ENCODE measurements at regions not wholly inside any gene's neighbourhood (a gene's known extent, or its start where the extent isn't known, plus 50 kb on each side); places are given as distances from the start of the nearest gene placed in this dataset.
"Not testable (repeated sequence)": the region's sequence is repeated elsewhere in the genome, so short reads cannot be mapped to it uniquely, and the experiment has no call there.

DNA sequence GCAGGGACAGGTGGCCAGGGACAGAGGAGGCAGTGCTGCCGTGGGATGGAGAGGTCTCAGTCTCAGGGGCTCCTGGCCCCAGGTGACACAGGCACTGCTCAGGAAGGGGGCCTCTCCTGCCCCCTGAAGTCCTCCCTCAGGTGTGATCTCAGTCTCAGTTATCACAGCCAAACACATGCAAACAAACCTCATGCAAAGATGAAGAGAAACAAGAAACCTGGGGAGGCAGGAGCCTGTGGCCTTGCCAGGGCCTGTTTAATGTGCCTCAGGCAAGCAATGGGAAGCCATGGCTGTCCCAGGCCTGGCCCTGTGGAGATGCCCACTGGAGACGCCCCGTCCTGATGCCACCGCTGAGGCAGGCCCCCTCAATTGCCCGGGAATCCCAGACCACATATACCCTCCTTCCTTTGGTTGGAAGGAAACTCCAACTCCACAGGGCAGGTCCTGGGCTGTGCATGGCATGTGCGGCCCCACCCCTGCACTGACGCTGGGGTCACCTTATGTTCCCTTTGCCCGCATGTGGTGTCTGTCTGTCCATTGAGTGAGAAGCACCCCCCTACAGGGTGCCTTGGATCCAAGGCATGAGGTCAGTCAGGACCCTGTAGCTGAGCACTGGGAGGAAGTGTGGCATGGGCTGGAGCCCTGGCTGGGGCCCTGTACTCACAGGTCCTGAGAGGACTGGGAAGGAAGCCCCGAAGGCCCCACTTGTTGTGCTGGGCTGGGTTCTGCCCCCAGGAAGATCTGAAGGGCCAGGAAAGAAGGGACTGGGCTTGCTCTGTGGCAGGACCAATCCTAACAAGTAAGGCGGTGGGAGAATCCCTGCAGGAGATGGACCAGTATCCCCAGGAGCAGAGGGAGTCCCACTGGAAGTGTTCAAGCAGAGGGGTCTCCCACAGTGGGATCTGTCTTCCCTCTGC, 68.8 kb upstream of the RAB6C start:
- DNase-seq (ENCODE audit: low spot score): no peak

DNA sequence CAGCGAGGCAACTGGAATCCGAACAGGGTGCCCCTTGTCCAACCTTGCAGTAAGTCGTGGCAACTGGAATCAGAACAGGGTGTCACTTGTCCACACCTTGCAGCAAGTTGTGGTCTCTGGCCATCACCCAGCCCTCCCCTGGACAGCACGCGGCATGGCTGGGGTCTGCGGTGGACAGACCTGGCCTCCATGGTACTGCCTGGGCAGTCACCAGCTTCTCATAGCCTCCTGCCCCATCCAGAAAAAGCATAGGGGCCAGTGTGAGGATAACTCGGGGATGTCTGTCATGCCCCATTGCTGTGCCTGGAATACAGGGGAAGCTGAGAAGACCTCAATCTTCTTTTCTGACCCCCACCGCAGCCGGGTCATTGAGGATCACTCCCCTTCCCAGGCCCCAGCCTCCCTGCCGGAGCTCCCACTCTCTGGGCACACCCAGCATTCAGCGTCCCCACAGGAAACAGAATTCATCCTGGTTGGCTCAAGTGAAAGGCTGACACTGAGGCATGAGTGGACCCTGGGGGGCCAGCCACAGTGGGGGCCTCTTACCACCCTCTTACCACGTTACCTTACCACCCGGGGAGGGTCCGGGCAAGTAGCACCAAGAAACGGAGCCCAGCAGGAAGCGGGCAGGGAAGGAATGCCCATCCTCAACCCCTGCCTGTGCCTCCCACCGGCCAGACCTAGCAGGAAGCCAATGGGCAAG, 68.0 kb upstream of the RAB6C start:
- no peak for DNase-seq (ENCODE audit: low spot score)

DNA sequence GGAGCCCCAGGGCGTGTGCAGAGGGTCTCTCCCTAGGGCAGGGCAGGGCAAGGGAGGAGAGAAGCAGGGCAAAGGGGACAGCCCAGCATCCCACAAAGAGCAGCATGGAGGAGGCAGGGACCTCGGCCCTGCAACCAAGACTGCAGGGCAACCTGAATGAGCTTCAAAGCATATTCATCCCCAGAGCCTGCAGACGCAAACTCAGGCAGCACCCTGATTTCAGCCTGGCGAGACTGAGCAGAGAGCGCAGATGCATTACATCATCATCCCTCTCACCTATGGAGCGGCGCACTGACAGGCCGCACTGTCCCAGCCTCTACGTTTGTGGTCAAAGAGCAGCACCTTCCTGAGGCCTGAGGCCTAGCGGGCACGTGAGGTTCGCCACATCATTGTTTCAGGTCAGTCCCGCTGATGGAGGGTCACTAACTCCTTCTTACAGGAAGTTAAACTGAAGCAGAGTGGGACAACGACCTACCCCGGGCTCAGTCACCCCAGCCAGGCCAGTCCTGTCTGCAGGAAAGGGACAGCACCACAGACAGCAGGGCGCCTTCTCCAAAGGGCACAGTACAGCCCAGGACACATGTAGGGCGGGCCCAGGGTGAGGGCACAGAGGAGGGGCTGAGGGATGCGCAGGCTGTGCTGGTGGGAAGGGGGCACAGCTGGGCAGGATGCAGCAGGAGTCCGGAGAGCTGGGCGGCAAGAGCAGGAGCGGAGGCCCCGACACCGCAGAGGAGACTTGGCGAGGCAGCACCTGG, 67.2 kb upstream of the RAB6C start:
- DNase-seq (ENCODE audit: low spot score): no peak

DNA sequence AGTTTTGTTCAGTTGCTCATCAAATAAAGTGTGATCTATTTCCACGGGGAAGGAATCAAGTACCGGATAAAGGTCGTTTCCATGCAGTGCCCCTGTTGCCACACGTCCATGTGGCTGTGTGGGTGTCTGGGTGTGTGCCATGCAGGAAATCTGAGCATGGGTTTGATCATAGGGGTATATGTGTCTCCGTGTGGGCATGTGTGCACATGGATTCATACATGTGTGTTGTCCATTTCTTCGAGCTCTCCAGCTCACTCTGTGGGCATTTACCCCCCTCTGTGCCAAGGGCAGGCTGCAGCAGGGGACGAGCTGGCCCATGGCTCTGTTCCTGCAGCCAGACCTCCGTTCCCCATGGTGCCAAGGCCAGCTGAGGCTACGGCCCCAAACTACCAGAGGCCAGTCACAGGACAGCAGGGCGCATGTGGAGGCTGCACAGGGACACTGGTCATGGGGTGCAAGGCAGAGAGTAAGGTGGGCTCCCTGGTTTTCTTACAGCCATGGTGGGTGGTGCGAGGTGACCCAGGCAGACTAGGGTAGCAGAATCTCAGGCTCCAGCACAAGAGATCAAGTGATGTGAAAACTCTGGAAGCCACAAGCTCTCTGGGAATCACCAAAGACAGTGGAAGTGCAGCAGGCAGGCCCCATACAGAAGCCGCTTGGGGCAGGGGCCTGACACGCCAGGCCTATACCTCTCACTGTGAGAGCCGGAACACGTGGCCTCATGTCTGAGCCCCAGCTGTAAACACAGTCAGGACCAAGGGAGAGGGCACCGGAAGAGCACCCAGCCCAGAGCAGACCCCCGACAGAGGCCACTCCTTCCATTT, 66.4 kb upstream of the RAB6C start:
- DNase-seq (ENCODE audit: low spot score): no peak

DNA sequence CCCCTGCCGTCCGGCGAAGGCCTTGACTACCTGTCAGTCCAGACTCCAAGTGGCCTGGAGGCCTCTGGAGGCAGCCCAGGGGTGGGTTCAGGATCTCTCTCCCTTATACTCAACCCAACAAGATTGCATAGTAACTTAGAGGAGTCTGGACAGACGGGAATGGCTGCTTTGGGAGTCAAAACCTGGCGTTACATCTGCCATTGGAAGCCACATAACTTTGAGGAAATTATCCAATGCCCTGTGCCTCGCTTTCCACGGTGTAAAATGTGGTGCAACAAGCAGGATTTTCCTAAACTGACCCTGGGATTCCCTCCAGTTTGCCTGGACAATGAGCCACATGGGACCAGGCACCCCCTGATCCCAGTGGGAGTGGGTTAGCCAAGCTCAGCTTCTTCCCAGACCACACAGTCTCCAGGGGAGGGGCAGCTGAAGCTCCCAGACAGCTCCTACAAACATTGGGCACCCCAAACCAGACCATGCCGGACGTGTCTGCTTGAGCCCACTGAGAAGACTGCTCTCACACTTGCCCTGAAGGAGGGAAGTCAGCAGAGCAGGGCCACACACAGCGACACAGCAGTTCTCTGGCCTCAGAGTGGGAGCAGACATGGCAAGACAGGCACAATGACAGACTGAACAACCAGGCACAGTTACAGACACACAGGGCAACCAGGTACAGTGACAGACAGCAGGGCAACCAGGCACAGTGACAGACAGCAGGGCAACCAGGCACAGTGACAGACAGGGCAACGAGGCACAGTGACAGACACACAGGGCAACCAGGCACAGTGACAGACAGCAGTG, 65.6 kb upstream of the RAB6C start:
- no peak for DNase-seq (ENCODE audit: low spot score)

DNA sequence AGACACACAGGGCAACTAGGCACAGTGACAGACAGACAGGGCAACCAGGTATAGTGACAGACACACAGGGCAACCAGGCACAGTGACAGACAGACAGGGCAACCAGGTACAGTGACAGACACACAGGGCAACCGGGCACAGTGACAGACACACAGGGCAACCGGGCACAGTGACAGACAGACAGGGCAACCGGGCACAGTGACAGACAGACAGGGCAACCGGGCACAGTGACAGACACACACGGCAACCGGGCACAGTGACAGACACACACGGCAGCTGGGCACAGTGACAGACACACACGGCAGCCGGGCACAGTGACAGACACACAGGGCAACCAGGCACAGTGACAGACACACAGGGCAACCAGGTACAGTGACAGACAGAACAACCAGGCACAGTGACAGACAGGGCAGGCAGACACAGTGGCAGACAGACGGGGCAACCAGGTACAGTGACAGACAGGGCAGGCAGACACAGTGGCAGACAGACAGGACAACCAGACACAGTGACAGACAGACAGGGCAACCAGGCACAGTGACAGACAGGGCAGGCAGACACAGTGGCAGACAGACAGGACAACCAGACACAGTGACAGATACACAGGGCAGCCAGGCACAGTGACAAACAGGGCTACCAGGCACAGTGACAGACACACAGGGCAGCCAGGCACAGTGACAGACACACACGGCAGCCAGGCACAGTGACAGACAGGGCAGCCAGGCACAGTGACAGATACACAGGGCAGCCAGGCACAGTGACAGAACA, 64.7 kb upstream of the RAB6C start:
- no peak for DNase-seq (ENCODE audit: low spot score)

DNA sequence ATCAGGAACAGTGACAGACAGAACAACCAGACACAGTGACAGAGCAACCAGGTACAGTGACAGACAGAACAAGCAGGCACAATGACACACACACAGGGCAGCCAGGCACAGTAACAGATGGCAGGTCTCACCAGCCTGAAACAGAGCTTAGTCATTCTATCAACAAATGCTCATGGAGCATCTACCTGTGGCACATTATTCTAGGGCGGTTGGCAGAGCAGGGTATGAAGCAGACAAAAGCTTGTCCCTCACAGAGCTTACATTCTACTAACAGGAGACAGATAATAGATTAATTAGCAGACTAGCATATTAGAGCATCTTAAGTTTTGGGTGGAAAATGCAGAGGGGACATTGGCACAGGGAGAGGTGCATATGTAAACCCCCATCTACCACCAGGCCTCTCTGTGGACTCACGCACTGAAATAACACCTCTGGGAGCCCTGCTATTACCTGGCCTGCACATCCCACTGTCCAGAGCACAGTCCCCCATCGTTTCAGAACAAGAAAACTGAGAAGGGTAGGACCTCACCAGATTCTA, 64.1 kb upstream of the RAB6C start:
- DNase-seq (ENCODE audit: low spot score): no peak

DNA sequence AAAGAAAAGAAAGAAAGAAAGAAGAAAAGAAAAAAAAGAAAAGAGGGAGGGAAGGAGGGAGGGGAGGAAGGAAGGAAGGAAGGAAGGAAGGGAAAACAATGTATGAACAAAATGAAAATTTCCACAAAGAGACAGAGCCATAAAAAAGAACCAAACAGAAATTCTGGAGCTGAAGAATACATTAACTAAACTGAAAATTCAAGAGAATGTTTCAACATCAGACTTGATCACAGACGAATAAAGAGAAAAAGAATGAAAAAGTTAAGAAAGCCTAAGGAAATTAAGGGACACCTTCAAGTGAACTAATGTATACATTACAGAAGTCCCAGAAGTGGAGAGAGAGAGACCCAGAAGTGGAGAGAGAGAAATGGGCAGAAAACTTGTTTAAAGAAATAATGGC, 60.9 kb upstream of the RAB6C start:
- DNase-seq (ENCODE audit: low spot score): no peak

DNA sequence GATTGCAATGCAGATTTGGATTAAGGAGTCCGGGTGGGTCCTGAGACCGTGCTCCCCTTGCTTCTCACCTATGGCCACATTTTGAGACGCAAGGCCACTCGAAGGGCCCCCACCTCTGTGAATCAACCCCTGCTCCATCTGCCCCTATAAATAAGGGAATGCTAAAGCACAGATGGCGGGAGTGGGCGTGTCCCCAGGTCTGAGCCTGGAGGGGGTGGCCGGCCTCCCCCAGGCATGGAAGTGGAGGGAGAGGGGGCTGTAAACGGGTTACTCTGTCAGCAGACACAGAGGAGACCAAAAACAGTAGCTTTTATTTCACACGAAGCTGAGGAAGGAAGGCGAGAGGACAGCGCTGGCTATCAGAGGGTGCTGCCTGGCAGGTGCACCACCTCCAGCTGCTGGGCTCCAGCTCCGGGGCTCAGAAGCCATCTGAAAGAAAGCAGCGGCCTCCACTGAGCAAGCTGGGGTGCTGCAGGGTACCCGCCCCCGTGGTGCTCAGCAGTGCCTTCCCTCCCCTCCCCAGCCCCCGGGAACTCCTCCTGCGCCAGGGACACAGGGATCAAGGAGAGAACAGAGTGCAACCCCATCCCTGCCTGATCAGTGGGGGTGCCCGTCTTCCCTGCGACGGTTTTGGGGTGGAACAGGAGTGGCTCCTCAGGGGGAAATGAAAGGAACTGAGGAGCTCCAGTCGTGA, 56.7 kb upstream of the RAB6C start:
- DNase-seq (ENCODE audit: low spot score): peak; percentile 42

DNA sequence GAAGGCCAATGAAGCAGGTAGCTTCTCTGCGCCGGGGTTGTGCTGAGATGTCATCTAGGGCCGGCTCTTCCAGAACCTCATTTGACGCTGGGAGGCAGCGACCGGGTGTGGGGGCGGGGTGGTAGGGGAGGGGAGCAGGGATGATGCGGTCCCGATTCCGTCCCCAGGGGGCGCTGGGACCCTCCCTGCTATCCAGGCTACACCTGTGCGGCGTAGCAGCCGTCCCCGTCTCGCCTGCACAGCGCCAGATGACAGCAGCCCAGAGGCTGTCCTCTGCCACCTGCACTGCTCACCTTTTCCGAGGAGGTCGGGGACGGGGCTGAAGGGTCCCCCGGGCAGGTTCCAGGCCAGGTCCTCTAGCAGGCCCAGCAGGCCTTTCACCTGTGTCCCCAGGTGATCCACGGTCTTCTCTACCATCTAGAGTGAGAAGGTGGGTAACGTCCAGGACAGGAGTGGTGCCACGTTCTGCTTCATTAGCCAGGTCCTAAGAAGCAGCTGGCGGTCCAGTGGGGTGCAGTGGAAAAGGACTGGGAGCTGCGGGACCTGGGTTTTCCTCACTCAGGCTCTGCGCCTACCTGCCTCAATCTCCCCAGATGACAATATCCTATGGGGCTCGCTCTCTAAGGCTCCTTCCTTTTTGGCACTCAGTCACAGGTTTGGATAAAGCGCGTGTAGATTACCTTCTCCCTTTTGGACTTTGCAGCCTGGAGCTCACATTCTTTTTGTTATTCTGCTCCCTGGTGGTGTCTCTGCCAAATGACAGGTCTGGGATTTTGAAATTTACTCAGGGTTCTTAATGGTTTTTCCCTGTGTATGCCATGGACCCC, 56.0 kb upstream of the RAB6C start:
- peak; percentile 64 for DNase-seq (ENCODE audit: low spot score)

DNA sequence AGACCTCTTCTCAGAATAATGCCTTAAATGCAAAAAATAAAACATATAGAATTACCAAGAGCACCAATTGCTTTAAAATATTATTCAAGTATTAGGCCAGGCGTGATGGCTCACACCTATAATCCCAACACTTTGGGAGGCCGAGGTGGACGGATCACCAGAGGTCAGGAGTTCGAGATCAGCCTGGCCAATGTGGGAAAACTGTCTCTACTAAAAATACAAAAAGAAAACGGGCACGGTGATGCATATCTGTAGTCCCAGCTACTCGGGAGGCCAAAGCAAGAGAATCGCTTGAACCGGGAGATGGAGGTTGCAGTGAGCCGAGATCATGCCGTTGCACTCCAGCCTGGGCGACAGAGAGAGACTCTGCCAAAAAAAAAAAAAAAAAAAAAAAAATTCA, 55.4 kb upstream of the RAB6C start:
- DNase-seq (ENCODE audit: low spot score): not testable (repeated sequence)

DNA sequence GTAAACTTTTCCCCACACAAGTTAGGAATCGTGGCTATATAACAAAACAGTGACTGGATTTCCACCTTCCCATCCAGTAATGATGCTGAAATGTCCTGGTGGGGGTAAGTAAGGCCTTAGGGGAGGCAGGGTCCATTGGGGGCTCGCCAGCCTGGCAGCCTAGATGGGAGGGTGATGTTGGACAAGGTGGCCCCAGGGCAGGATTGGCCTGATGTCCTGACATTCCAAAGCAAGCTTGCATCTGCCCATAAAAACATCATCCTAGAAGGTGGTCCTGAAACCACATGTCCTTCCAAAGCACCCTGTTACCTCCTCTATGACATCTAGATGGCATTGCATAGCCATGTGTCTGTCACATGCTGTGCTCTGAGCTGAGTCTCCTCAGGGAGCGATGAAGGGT, 54.1 kb upstream of the RAB6C start:
- peak; percentile 40 for DNase-seq (ENCODE audit: low spot score)

DNA sequence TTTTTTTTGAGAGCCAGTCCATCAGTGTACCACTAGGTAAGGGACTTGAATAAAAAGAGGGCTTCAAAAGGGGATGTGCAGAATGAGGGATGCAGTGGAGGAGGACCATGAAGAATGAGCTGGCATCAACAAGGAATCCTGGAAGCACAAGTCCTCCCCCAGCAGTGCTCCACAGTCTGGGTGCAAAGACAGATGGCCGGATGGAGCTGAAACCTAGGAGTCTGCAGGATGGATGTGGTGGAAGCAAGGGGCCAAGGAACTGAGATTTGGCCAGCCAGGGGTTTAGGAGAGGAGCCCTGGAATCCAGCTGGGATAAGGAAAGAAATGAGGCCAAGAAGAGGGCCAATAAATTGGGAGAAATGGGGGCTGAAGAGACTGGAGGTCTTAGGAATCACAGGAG, 51.8 kb upstream of the RAB6C start:
- no peak for DNase-seq (ENCODE audit: low spot score)

DNA sequence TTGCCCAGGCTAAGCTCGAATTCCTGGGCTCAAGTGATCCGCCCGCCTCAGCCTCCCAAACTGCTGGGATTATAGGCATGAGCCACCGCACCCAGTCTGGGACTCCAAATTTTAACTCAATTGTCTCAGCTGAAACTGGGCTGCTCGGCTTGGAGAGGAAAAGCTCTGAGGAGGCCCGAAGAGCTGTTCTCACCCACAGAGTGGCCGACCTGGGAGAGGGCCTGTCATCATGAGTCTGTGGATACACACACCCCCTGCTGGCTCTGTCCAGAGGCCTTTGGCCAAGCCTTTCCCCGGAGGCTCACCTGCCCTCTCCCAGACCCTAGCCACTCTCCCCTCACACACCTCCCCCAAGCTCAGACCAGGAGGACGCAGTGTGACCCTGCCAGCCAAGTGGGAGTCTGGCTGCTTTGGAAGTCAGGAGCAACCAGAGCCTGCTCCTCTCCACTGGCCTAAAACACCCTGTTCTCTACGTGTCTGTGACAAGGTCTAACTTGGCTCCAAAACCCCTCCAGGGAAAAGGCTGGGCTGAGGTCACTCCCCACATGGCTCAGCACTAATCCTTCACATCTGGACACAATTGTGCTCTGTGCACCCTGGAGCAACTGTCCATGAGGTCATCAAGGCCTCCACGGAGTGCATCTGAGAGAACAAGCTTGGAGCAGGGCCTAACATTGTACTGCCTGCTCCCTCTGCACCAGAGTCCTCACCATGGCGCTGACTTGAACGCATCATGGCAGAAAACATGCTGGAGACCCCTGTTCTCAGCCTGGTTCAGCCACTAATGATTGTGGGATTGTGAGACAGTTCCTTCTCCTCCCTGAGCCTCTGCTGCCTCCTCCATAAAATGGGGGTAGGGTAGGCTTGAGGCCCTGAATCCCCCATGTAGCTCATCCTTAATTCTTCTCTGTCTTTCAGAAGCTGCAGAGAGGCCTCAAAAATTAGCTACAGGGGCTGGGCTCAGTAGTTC, 49.9 kb upstream of the RAB6C start:
- peak; percentile 91 for DNase-seq (ENCODE audit: low spot score)
